Mesenchymal stem cell (in vitro differentiated cells and primary cell): ENCODE measurements at regions not wholly inside any gene's neighbourhood (a gene's known extent, or its start where the extent isn't known, plus 50 kb on each side); places are given as distances from the start of the nearest gene placed in this dataset.

Experiments used
- DNase-seq: peaks from one replicate; pipeline ENCODE4 v3.0.0-alpha.2; 2013
- H2AFZ ChIP-seq: one replicate; pipeline ENCODE4 v1.6.1; 2013; ENCODE audit warnings: low read depth, mild to moderate bottlenecking, control low read depth, inconsistent platforms, low read length, moderate library complexity
- H2AK5ac ChIP-seq: 2 replicates; pipeline ENCODE4 v1.6.1; 2013; ENCODE audit warnings: low read length, moderate library complexity, mild to moderate bottlenecking, inconsistent platforms; ENCODE audit not compliant: severe bottlenecking
- H2BK120ac ChIP-seq: one replicate; pipeline ENCODE4 v1.6.1; 2013; ENCODE audit warnings: low read depth, mild to moderate bottlenecking, inconsistent platforms, low read length, moderate library complexity
- H2BK12ac ChIP-seq, 2 experiments: one replicate each; pipeline ENCODE4 v1.6.1; 2013; ENCODE audit warnings: inconsistent platforms in 2 of 2, low read length in 2 of 2, mild to moderate bottlenecking in 2 of 2, moderate library complexity in 2 of 2, control low read depth in 1 of 2
- H2BK15ac ChIP-seq: one replicate; pipeline ENCODE4 v1.6.1; 2013; ENCODE audit warnings: mild to moderate bottlenecking, low read depth, inconsistent platforms; ENCODE audit not compliant: poor library complexity, severe bottlenecking
- H2BK5ac ChIP-seq: 2 replicates; pipeline ENCODE4 v1.6.1; 2013; ENCODE audit warnings: low read depth, mild to moderate bottlenecking, low read length, control low read depth, inconsistent platforms; ENCODE audit not compliant: poor library complexity, severe bottlenecking
- H3K14ac ChIP-seq, 2 experiments: one replicate each; pipeline ENCODE4 v1.6.1; 2013; ENCODE audit warnings: inconsistent platforms in 2 of 2, low read length in 2 of 2, control low read depth in 1 of 2, mild to moderate bottlenecking in 1 of 2, moderate library complexity in 1 of 2
- H3K18ac ChIP-seq, 2 experiments: one replicate each; pipeline ENCODE4 v1.6.1; 2013; ENCODE audit warnings: inconsistent platforms in 2 of 2, low read length in 2 of 2, control low read depth in 1 of 2, low read depth in 1 of 2, mild to moderate bottlenecking in 1 of 2
- H3K23ac ChIP-seq, 2 experiments: one replicate each; pipeline ENCODE4 v1.6.1; 2013; ENCODE audit warnings: inconsistent platforms in 2 of 2, low read length in 2 of 2, mild to moderate bottlenecking in 2 of 2, moderate library complexity in 2 of 2, control low read depth in 1 of 2
- H3K27ac ChIP-seq: 2 replicates; pipeline ENCODE4 v1.5.1; 2013; ENCODE audit warnings: mild to moderate bottlenecking, moderate library complexity, low read length, control low read depth, inconsistent platforms; ENCODE audit not compliant: poor library complexity, severe bottlenecking
- H3K27me3 ChIP-seq, 2 experiments: 2 replicates each; pipeline versions ENCODE4 v1.6.1 to v1.7.0; 2013; ENCODE audit warnings: low read length in 2 of 2, mild to moderate bottlenecking in 2 of 2, moderate library complexity in 2 of 2, control low read depth in 1 of 2, inconsistent platforms in 1 of 2; ENCODE audit not compliant: control insufficient read depth in 1 of 2, insufficient read depth in 1 of 2
- H3K36me3 ChIP-seq, 2 experiments: 2 replicates each; pipeline versions ENCODE4 v1.6.1 to v1.7.0; 2013; ENCODE audit warnings: low read length in 2 of 2, control low read depth in 1 of 2, inconsistent platforms in 1 of 2, low read depth in 1 of 2, mild to moderate bottlenecking in 1 of 2; ENCODE audit not compliant: insufficient read depth in 2 of 2, control insufficient read depth in 1 of 2
- H3K4ac ChIP-seq, 2 experiments: one replicate each; pipeline ENCODE4 v1.6.1; 2013; ENCODE audit warnings: inconsistent platforms in 2 of 2, low read length in 2 of 2, mild to moderate bottlenecking in 2 of 2, moderate library complexity in 2 of 2, control low read depth in 1 of 2, low read depth in 1 of 2
- H3K4me1 ChIP-seq: 2 replicates; pipeline ENCODE4 v1.6.1; 2013; ENCODE audit warnings: low read depth, low read length, control low read depth; ENCODE audit not compliant: control insufficient read depth, insufficient read depth
- H3K4me2 ChIP-seq: 2 replicates; pipeline ENCODE4 v1.6.1; 2013; ENCODE audit warnings: low read length, mild to moderate bottlenecking, inconsistent platforms; ENCODE audit not compliant: poor library complexity, severe bottlenecking
- H3K4me3 ChIP-seq, 2 experiments: 2 replicates each; pipeline versions ENCODE4 v1.5.1 to v1.7.0; 2013; ENCODE audit warnings: low read length in 2 of 2, mild to moderate bottlenecking in 2 of 2, control low read depth in 1 of 2, low read depth in 1 of 2; ENCODE audit not compliant: insufficient read depth in 1 of 2
- H3K79me1 ChIP-seq: replicated peaks from 2 replicates; pipeline ENCODE4 v1.6.1; 2013; ENCODE audit warnings: mild to moderate bottlenecking, control low read depth, low read length, inconsistent platforms; ENCODE audit not compliant: poor library complexity, severe bottlenecking
- H3K9ac ChIP-seq: 2 replicates; pipeline ENCODE4 v1.7.0; 2013; ENCODE audit warnings: mild to moderate bottlenecking, low read length, moderate library complexity
- H3K9me3 ChIP-seq: 2 replicates; pipeline ENCODE4 v1.7.0; 2013; ENCODE audit warnings: mild to moderate bottlenecking, low read length; ENCODE audit not compliant: control insufficient read depth
- H4K8ac ChIP-seq: one replicate; pipeline ENCODE4 v1.6.1; 2013; ENCODE audit warnings: inconsistent platforms, mild to moderate bottlenecking, low read length, moderate library complexity
- H4K91ac ChIP-seq: one replicate; pipeline ENCODE4 v1.6.1; 2013; ENCODE audit warnings: mild to moderate bottlenecking, low read length, inconsistent platforms
- WGBS: methylation state at CpG from one replicate; pipeline ENCODE4 v1.1.7; 2013; ENCODE audit warnings: mixed read lengths; 5-methylcytosine and 5-hydroxymethylcytosine counted together

DNA sequence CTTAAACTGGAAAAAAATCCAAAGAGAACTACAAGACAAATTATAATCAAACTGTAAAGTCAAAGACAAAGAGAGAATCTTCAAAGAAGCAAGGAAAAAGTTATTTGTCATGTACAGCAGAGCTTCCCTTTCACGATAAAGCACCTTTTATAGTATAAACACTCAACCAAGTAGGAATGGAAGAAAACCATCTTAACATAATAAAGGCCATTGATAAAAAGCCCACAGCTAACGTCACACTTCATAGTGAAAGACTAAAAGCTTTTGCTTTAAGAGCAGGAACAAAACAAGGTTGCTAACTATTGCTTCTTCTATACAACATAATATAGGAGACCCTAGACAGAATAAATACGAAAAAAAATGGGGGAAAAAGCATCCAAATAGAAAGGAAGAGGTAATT, 595.7 kb upstream of the POU3F4 start:
- Histone ChIP-seq H3K18ac (no peak overlapping the region), H3K14ac (no peak overlapping the region), H3K4ac (no peak overlapping the region), H2AFZ (no peak overlapping the region), H2AK5ac (no peak overlapping the region), H3K9me3 (no peaks in the 10 kb centered on the region), H3K36me3 (no peaks in the 10 kb centered on the region), H2BK15ac (no peak overlapping the region), H3K23ac (no peak overlapping the region), H3K27me3 (no peaks in the 10 kb centered on the region), H2BK5ac (no peak overlapping the region), H3K4me2 (no peak overlapping the region), H4K8ac (no peak overlapping the region), H3K27ac (no peak overlapping the region), H3K4me3 (no peak overlapping the region), H3K4me1 (no peaks in the 10 kb centered on the region), H4K91ac (no peak overlapping the region), H3K9ac (no peak overlapping the region), H3K79me1 (no peaks in the 10 kb centered on the region), H2BK12ac (no peak overlapping the region), H2BK120ac (no peak overlapping the region)
- no peak for DNase-seq
- 56% methylated on average over 1 of the region's 3 CpGs for WGBS

DNA sequence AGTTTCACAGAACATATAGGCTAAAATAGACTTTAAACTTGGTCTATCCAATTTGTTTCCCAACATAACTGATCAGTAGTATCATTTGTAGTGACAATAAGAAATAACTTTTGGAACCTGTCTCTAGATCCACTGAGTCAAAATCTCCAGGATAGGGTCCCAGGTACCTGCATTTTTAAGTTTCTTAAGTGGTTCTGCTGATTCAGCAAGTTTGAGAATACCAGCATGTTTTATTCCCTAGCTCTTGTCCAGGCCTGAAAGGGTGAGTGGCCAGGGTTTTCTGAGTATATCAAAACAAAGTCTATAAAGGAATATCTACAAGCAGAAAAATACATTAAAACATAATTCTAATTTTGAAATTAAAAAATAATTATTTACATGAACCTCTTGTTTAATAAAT, 573.1 kb upstream of the POU3F4 start:
- Histone ChIP-seq H3K4me3 (no peak overlapping the region), H4K8ac (no peak overlapping the region), H2BK5ac (no peak overlapping the region), H2BK120ac (no peak overlapping the region), H2BK12ac (no peak overlapping the region), H3K14ac (no peak overlapping the region), H2BK15ac (no peak overlapping the region), H3K79me1 (no peaks in the 10 kb centered on the region), H3K9ac (no peak overlapping the region), H2AK5ac (no peak overlapping the region), H3K4me1 (no peaks in the 10 kb centered on the region), H3K4ac (no peak overlapping the region), H3K27ac (no peak overlapping the region), H3K18ac (no peak overlapping the region), H3K23ac (no peak overlapping the region), H3K36me3 (no peaks in the 10 kb centered on the region), H3K27me3 (no peaks in the 10 kb centered on the region), H3K9me3 (peaks cover 6% of the 10 kb centered on the region), H3K4me2 (no peak overlapping the region), H2AFZ (no peak overlapping the region), H4K91ac (no peak overlapping the region)
- DNase-seq: no peak

DNA sequence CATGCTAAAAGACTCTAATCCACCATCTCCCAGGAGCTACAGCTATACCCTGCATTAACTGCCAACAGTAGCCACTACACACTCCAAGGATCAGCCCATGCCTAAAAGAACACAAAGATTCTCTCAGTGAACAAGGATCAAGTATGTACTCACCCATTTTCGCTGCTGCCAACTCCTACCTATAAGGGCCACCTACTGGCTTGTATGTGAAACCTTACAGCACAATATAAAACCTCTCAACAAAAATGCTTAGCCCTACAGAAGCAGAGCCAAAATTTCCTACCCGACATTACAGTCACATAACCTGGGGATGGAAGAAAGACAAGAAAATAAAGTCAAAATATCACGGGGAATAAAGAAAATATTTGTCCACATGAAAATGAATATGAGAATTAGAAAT, 562.8 kb upstream of the POU3F4 start:
- WGBS: 25% methylated on average over 1 of the region's 3 CpGs
- no peak overlapping the region for H2BK15ac ChIP-seq
- H4K91ac ChIP-seq: no peak overlapping the region
- no peak overlapping the region for H3K18ac ChIP-seq
- H3K4me3 ChIP-seq: no peak overlapping the region
- H2AFZ ChIP-seq: no peak overlapping the region
- no peaks in the 10 kb centered on the region for H3K27me3 ChIP-seq
- H3K36me3 ChIP-seq: no peaks in the 10 kb centered on the region
- H4K8ac ChIP-seq: no peak overlapping the region
- no peak for DNase-seq
- no peak overlapping the region for H2BK120ac ChIP-seq
- H3K27ac ChIP-seq: no peak overlapping the region
- H3K14ac ChIP-seq: no peak overlapping the region
- H3K4me2 ChIP-seq: no peak overlapping the region
- no peak overlapping the region for H2AK5ac ChIP-seq
- no peak overlapping the region for H3K23ac ChIP-seq
- H3K79me1 ChIP-seq: no peaks in the 10 kb centered on the region
- peaks cover 11% of the 10 kb centered on the region for H3K9me3 ChIP-seq
- no peaks in the 10 kb centered on the region for H3K4me1 ChIP-seq
- no peak overlapping the region for H2BK12ac ChIP-seq
- H2BK5ac ChIP-seq: no peak overlapping the region
- no peak overlapping the region for H3K9ac ChIP-seq
- no peak overlapping the region for H3K4ac ChIP-seq

DNA sequence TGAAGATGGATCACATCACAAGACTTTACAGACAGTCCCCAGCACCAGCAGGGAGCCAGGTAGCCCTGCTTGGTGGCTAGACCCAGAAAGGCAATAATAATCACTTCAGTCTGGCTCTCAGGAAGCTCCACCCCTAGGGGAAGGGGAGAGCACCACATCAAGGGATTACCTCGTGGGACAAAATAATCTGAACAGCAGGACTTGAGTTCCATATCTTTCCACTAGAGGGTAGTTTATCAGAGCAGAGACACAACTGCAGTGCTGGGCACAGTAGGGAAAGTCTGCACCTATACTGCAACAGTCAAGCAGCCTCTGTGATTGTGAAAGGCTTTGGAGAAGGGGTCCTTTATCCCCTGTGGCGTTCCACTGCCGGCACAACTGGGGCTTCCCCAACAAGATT, 547.0 kb upstream of the POU3F4 start:
- Histone ChIP-seq H3K36me3 (no peaks in the 10 kb centered on the region), H3K14ac (no peak overlapping the region), H3K18ac (no peak overlapping the region), H3K23ac (no peak overlapping the region), H2AK5ac (no peak overlapping the region), H2BK120ac (no peak overlapping the region), H3K9ac (no peak overlapping the region), H2BK15ac (no peak overlapping the region), H3K79me1 (no peaks in the 10 kb centered on the region), H3K4ac (no peak overlapping the region), H4K8ac (no peak overlapping the region), H2AFZ (no peak overlapping the region), H2BK5ac (no peak overlapping the region), H3K4me3 (no peak overlapping the region), H4K91ac (no peak overlapping the region), H3K4me2 (no peak overlapping the region), H3K4me1 (no peaks in the 10 kb centered on the region), H2BK12ac (no peak overlapping the region), H3K27ac (no peak overlapping the region), H3K27me3 (no peaks in the 10 kb centered on the region), H3K9me3 (no peaks in the 10 kb centered on the region)
- DNase-seq: no peak
- WGBS: 73% methylated on average over 2 of the region's 3 CpGs
